Subcutaneous abdominal adipose tissue (tissue), 5 donors: ENCODE measurements at regions not wholly inside any gene's neighbourhood (a gene's known extent, or its start where the extent isn't known, plus 50 kb on each side); places are given as distances from the start of the nearest gene placed in this dataset.

Source experiments
- H3K27ac ChIP-seq: one replicate; pipeline ENCODE4 v1.7.0; 2013; ENCODE audit warnings: low read depth, mild to moderate bottlenecking, inconsistent platforms, low read length, moderate library complexity
- H3K27me3 ChIP-seq, 5 donors: one replicate each; pipeline ENCODE4 v1.7.0; 2013; ENCODE audit warnings: low read length in 5 of 5, inconsistent platforms in 1 of 5; ENCODE audit not compliant: control insufficient read depth in 5 of 5, insufficient read depth in 4 of 5
- H3K36me3 ChIP-seq, 5 donors: one replicate each; pipeline ENCODE4 v1.7.0; 2013; ENCODE audit warnings: low read length in 5 of 5; ENCODE audit not compliant: control insufficient read depth in 5 of 5, insufficient read depth in 5 of 5
- H3K4me1 ChIP-seq, 5 donors: one replicate each; pipeline ENCODE4 v1.7.0; 2013; ENCODE audit warnings: low read length in 5 of 5, mild to moderate bottlenecking in 3 of 5, moderate library complexity in 1 of 5; ENCODE audit not compliant: control insufficient read depth in 5 of 5, insufficient read depth in 5 of 5
- H3K4me3 ChIP-seq, 5 donors: one replicate each; pipeline ENCODE4 v1.7.0; 2013; ENCODE audit warnings: low read length in 5 of 5, low read depth in 1 of 5
- H3K9ac ChIP-seq, 5 donors: one replicate each; pipeline ENCODE4 v1.7.0; 2013; ENCODE audit warnings: low read length in 5 of 5, mild to moderate bottlenecking in 4 of 5, moderate library complexity in 3 of 5
- H3K9me3 ChIP-seq, 5 donors: one replicate each; pipeline ENCODE4 v1.7.0; 2013; ENCODE audit warnings: low read length in 5 of 5; ENCODE audit not compliant: control insufficient read depth in 5 of 5
- donor health status: healthy.
- donor health status: healthy.
- donor health status: healthy.
- donor health status: healthy.
- donor health status: healthy.

DNA sequence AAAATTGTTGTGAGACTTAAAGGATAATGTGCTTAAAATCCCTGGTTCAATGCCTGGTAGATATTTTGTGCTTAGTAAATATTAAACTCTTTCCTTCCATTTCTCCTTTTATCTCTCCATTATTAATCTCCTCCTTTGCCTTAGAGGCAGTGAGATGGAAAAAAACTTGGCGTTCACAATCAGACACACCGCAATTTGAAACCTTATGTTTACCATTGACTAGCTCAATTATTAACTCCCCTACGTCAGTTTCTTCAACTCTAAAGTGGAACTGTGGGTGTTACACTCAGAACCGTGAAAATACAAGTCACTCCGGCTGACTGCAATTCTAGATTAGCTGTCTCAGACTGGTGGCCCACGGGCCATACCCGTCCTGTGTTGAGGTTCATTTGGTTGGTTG is 327.2 kb downstream of the DEPDC1B start:
- H3K27ac ChIP-seq, result no peak overlapping the region
- no peaks in the 10 kb centered on the region for H3K4me1 ChIP-seq

GRCh38 chr5:60371065-60371464 is 328.9 kb downstream of the DEPDC1B start:
- no peaks in the 10 kb centered on the region for H3K27me3 ChIP-seq
- H3K9me3 ChIP-seq, result no peaks in the 10 kb centered on the region
- no peak overlapping the region for H3K4me3 ChIP-seq
- no peaks in the 10 kb centered on the region for H3K36me3 ChIP-seq
- H3K9ac ChIP-seq, result no peak overlapping the region
- no peak overlapping the region for H3K27ac ChIP-seq
- H3K4me1 ChIP-seq, result no peaks in the 10 kb centered on the region

More for the DNA sequence above, 327.2 kb downstream of the DEPDC1B start:
- Histone ChIP-seq H3K9me3 (no peaks in the 10 kb centered on the region), H3K36me3 (no peaks in the 10 kb centered on the region), H3K4me3 (no peak overlapping the region), H3K27me3 (no peaks in the 10 kb centered on the region), H3K9ac (no peak overlapping the region)

GRCh38 chr5:60370508-60370907 is 329.5 kb downstream of the DEPDC1B start:
- no peak overlapping the region for H3K4me3 ChIP-seq
- H3K36me3 ChIP-seq, result no peaks in the 10 kb centered on the region
- no peak overlapping the region for H3K9ac ChIP-seq
- H3K4me1 ChIP-seq, result no peaks in the 10 kb centered on the region
- H3K9me3 ChIP-seq, result no peaks in the 10 kb centered on the region
- no peak overlapping the region for H3K27ac ChIP-seq
- H3K27me3 ChIP-seq, result no peaks in the 10 kb centered on the region

GRCh38 chr5:60369391-60369790 is 330.6 kb downstream of the DEPDC1B start:
- no peaks in the 10 kb centered on the region for H3K27me3 ChIP-seq
- no peak overlapping the region for H3K27ac ChIP-seq
- no peak overlapping the region for H3K9ac ChIP-seq
- no peaks in the 10 kb centered on the region for H3K4me1 ChIP-seq
- H3K36me3 ChIP-seq, result no peaks in the 10 kb centered on the region
- no peaks in the 10 kb centered on the region for H3K9me3 ChIP-seq
- no peak overlapping the region for H3K4me3 ChIP-seq

DNA sequence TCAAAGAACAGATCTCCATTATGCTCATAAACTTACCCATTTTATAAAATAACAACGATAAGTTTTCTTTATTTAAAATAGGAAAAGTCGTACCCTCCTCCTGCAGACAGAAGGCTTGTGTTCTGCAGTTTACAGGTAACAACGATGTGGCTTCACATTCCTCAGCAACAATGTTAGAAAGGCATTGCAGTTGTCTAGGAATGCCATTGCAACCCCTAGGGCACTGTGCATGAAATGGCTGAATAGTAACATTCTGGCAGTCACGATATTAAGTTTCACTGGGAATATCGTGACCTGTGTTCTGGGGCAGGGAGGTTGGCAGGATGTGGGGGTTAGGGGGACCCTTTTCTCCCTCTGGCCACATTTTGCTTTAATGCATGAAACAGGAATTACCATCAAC is 331.9 kb downstream of the DEPDC1B start:
- Histone ChIP-seq H3K27me3 (no peaks in the 10 kb centered on the region), H3K9ac (no peak overlapping the region), H3K4me1 (no peaks in the 10 kb centered on the region), H3K9me3 (no peaks in the 10 kb centered on the region), H3K27ac (no peak overlapping the region), H3K36me3 (no peaks in the 10 kb centered on the region), H3K4me3 (no peak overlapping the region)

GRCh38 chr5:60366489-60366888 is 333.5 kb downstream of the DEPDC1B start:
- Histone ChIP-seq H3K27me3 (no peaks in the 10 kb centered on the region), H3K27ac (no peak overlapping the region), H3K4me1 (no peaks in the 10 kb centered on the region), H3K36me3 (no peaks in the 10 kb centered on the region), H3K9ac (no peak overlapping the region), H3K9me3 (no peaks in the 10 kb centered on the region), H3K4me3 (no peak overlapping the region)

GRCh38 chr5:60365001-60365400 is 335.0 kb downstream of the DEPDC1B start:
- no peak overlapping the region for H3K9ac ChIP-seq
- H3K27ac ChIP-seq, result no peak overlapping the region
- H3K4me3 ChIP-seq, result no peak overlapping the region
- no peaks in the 10 kb centered on the region for H3K36me3 ChIP-seq
- H3K4me1 ChIP-seq, result no peaks in the 10 kb centered on the region
- H3K9me3 ChIP-seq, result no peaks in the 10 kb centered on the region
- no peaks in the 10 kb centered on the region for H3K27me3 ChIP-seq

DNA sequence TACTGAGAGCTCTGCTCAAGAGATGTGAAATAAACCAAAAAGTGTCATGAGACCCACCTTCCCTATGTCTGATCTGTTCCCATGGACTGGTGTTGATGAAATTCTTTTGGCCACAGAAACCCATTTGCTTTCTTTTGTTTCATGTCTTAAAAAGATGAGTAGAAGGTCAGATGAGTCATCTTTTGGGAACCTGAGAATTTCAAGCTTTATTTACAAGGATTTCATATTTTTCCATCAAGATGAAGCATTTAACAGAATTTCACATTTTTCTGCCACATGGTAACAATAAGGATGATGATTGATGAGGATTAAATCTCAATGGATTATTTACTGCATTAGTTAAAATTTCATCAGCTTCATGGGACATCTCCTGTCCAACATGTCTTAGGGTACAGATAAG is 337.8 kb downstream of the DEPDC1B start:
- Histone ChIP-seq H3K4me1 (no peaks in the 10 kb centered on the region), H3K4me3 (no peak overlapping the region), H3K27ac (no peak overlapping the region), H3K36me3 (no peaks in the 10 kb centered on the region), H3K27me3 (no peaks in the 10 kb centered on the region), H3K9me3 (no peaks in the 10 kb centered on the region), H3K9ac (no peak overlapping the region)

GRCh38 chr5:60360355-60360754 is 339.6 kb downstream of the DEPDC1B start:
- Histone ChIP-seq H3K36me3 (no peaks in the 10 kb centered on the region), H3K9ac (no peak overlapping the region), H3K27me3 (no peaks in the 10 kb centered on the region), H3K9me3 (no peaks in the 10 kb centered on the region), H3K4me3 (no peak overlapping the region), H3K4me1 (no peaks in the 10 kb centered on the region), H3K27ac (no peak overlapping the region)

DNA sequence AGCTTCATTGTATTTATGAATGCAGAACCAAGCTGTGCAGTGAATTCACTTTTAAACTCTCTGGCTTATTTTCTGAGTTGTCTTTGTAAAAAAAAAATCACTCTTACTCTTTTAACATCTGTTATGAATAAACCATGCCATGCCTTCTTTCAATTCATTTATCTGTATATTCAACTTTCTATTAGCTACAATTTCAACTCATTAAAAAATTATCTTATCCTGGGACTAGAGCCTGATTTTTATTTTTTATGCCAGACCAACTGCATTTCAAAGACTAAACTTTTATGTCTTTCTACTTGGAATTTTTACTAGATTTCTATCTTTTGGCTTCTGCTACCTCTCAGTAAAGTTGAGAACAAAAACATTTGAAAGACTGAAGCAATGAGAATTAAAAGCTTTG is 342.7 kb downstream of the DEPDC1B start:
- H3K4me1 ChIP-seq, result no peaks in the 10 kb centered on the region
- H3K9ac ChIP-seq, result no peak overlapping the region
- H3K27ac ChIP-seq, result no peak overlapping the region
- H3K27me3 ChIP-seq, result no peaks in the 10 kb centered on the region
- H3K4me3 ChIP-seq, result no peak overlapping the region
- no peaks in the 10 kb centered on the region for H3K9me3 ChIP-seq
- no peaks in the 10 kb centered on the region for H3K36me3 ChIP-seq

- H3K4me1 ChIP-seq, result no peaks in the 10 kb centered on the region
- H3K27ac ChIP-seq, result no peak overlapping the region
- no peaks in the 10 kb centered on the region for H3K36me3 ChIP-seq
- no peaks in the 10 kb centered on the region for H3K27me3 ChIP-seq
- H3K9ac ChIP-seq, result no peak overlapping the region
- H3K9me3 ChIP-seq, result no peaks in the 10 kb centered on the region
- H3K4me3 ChIP-seq, result no peak overlapping the region
These were observed 343.2 kb downstream of the DEPDC1B start for GRCh38 chr5:60356745-60357144.
